COLO829 (cell line): ENCODE measurements at regions not wholly inside any gene's neighbourhood (a gene's known extent, or its start where the extent isn't known, plus 50 kb on each side); places are given as distances from the start of the nearest gene placed in this dataset.
A peak's percentile ranks its signal among the peaks of the same experiment; 100 is the strongest.

ENCODE experiments used
- DNase-seq: peaks from one replicate; pipeline ENCODE4 v3.0.0; 2012; ENCODE audit warnings: low spot score

- DNase-seq, result no peak
These were observed 240.0 kb upstream of the CFAP20DC start for GRCh38 chr3:59289831-59290230.

GRCh38 chr3:59288951-59289350, 239.1 kb upstream of the CFAP20DC start:
- DNase-seq, result no peak

DNA sequence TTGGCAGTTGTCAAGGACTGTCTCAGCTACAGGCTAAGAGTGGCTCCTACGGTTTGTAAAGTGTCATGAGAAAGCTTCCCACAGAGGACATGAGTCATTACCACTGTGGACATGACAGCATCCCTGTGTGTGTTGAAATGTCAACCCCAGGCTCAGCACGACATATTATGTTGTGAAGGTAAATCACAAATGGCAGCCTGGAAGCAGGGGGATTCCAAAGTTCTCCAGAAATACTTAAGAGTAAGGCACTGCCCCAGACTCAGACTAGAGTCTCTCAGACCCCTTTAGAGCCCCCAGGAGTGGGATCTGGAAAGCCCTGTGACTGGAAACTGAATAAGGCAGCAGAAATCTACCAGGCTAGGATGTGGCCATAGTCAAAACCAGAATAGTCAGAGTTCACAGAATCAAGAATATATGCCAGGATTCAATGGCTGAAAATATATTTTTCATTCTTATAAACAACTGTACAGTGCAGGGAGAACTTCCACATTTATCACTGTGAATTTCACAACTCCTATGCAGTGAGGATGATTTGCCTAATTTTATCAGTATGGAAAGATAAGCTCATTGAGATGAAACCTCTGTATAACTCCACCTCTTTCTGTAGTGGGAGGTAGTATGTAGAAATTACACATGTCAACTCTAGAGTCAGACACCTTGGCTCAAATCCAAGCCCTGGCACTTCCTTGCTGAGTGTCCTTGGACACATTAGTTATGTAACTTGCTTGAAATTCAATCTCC, 237.1 kb upstream of the CFAP20DC start:
- no peak for DNase-seq

- DNase-seq, result no peak
These were observed 235.7 kb upstream of the CFAP20DC start for GRCh38 chr3:59285560-59285959.

DNA sequence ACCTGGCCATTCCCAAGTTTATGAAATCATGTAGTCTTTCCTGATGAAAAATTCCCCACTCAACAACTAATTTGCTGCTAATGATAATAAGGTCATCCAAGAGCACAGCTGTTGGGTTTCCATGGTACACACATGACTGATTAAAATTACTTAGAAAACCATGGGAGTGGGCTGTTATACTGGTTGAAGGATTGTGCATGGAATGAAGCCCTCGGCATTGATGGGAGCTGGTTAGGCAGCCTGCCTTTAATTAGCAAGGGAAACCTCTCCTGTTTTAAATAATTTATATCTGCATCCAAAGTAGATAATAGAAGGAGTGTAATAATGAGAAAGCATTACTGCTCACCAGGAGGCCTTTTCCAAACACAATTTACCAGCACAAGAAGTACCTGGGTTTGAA, 235.1 kb upstream of the CFAP20DC start:
- DNase-seq, result no peak

DNA sequence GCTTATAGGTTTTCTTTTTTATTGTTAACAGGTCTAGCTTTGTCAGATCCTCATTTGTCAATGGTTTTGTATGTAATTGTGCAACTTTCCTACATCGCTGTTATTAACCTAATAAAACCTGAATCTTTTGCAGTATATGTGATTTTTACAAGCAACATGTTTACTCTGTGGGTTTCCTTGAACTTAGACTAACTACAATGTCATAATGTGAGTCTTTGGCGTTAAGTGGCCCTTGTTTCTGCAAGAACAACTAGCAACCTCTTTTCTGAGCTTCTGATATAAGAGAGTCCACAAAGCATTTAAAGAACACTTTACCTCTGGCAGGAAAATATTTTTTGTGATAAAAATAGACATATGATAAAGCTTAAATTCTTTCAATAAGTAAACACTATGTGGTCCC, 230.3 kb upstream of the CFAP20DC start:
- DNase-seq, result no peak

GRCh38 chr3:59277816-59278215, 228.0 kb upstream of the CFAP20DC start:
- DNase-seq, result no peak

GRCh38 chr3:59277201-59277600, 227.4 kb upstream of the CFAP20DC start:
- DNase-seq, result no peak

DNA sequence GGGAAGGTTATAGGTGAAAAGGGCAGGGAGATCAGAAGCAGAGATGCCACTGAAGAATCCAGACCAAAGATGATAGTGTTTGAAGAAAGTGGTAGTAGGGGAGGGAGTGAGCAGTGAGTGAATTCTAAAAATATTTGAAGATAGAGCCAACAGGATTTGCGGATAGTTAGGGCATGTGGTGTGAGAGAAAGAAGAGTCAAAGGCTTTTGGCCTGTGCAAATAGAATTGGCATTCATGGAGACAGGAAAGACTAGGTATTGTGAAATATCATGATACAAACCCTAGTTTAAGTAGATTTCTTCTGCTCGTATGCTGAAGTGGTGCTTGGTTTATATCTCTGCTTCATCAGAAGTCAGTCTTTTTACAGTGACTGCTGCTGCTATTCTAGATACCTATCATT, 224.2 kb upstream of the CFAP20DC start:
- DNase-seq, result no peak

GRCh38 chr3:59271971-59272370, 222.1 kb upstream of the CFAP20DC start:
- DNase-seq, result no peak

DNA sequence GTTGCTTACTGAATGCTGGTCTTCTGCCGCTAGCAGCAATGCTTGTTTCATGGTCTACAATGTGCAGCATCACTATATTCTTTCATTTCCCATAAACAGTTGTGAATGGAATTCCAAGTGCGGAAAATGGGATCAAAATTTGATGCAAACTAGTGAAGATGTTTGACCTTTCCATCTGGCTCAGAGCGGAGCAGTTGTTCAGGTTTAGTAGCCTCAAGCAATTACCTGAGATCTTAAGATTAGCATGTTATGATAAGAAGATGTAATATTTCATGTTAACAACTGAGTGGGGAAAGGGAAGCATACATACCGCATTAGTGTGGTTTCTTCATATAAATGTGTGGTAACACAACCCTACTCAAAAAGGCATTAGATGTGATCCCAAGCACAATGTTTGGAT, 221.1 kb upstream of the CFAP20DC start:
- no peak for DNase-seq

DNA sequence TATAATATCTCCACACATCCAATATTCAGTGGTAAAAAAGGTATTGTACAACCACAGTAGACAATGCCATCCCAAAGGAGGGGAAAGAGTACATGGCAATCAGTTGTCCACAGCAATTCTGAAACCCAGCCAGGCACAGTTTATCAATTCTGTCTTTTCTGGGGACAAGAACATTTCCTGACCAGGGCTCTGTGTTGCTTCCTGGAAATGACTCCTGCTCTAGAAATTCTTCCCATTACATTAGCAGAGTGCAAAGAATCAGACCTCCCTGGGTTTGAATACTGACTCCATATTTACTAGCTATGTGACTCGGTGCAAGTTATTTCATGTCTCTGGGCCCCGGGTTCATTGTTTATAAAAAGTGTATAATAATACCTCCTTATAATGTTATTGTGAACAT, 220.4 kb upstream of the CFAP20DC start:
- no peak for DNase-seq

- DNase-seq, result peak; percentile 74
These were observed 218.3 kb upstream of the CFAP20DC start for GRCh38 chr3:59268170-59268569.

DNA sequence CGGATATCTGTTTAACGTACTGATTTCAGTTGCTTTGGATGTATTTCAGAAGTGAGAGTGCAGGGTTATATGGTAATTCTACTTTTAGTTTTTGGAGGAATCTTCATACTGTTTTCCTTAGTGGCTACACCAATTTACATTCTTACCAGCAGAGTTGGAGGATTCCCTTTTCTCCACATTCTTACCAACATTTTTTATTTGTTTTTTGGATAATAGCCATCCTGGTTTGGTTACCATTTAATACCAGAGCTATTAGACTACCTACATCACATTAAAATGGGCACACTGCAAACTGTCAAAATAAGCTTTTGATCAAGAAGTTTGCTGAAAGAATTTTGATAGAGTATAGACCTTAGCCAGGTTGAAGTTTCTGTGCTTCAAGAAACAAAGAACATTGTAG, 217.2 kb upstream of the CFAP20DC start:
- no peak for DNase-seq

- peak; percentile 97 for DNase-seq
These were observed 216.7 kb upstream of the CFAP20DC start for GRCh38 chr3:59266551-59266950.

DNA sequence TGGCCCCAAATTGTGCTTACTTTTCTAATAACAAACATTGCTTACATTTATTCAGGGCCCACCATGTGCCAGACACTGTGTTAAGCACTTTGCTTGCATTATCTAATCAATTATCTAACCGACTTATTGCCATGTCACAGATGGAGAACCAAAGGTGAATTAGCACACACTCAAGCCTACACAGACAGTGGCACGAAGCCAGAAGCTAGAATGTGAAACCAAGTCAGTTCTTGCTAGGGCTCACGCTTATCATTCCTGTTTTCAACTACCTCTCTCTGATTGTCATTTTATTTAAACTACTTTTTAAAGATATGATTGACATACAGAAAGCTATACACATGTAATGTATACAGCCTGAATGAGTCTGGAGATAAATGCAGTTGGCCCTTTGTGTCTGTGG, 215.7 kb upstream of the CFAP20DC start:
- no peak for DNase-seq

DNA sequence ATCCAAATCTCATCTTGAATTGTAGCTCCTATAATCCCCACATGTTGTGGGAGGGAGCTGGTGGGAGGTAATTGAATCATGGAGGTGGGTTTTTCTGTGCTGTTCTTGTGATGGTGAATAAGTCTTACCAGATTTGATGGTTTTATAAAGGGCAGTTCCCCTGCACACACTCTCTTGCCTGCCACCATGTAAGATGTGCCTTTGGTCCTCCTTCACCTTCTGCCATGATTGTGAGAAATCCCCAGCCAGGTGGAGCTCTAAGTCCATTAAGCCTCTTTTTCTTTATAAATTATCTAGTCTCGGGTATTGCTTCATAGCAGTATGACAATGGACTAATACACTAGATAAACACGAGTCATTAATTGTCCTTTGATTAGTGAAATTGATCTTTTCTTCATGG, 214.5 kb upstream of the CFAP20DC start:
- DNase-seq, result no peak

DNA sequence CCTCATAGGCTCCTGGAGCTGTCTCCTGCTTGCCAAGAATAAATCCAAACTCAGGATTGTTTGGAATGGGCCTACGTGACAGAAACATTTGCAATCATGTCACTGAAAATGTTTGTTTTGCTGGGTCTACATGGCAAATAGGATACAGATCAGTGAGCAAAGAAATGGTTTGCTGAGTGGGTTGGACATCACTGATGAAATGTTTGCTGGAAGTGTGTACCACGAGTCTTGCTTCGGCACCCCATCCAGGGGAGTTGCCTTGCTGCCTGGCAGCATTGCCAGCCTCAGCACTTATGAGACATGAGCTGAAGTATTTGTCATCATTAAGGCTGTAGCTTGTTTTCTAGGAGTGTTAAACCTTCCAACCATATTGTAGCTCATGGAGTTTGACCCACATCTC, 213.3 kb upstream of the CFAP20DC start:
- no peak for DNase-seq

GRCh38 chr3:59262076-59262498, 212.3 kb upstream of the CFAP20DC start:
- DNase-seq, result no peak

GRCh38 chr3:59261009-59261408, 211.2 kb upstream of the CFAP20DC start:
- no peak for DNase-seq

- DNase-seq, result no peak
These were observed 208.9 kb upstream of the CFAP20DC start for GRCh38 chr3:59258550-59259260.

DNA sequence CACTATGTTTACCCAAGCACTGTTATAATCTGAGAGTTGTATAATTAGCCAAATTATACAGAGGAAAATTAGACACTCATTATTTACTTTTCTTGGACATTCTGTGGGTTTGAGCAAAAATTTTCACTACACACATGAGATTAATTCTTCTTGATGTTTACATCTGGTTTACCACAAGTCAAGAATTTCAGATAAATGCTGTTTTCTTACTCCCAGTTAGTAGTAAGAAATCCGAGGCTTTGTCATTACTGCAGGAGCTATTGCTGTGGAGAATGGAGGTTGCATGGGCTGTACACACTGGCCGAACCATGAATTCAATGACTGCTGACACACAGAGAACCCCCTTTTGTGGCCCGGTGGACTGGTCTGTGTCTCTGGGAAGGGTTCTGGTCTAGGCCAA, 207.7 kb upstream of the CFAP20DC start:
- DNase-seq, result no peak

GRCh38 chr3:59256230-59256629, 206.4 kb upstream of the CFAP20DC start:
- no peak for DNase-seq

DNA sequence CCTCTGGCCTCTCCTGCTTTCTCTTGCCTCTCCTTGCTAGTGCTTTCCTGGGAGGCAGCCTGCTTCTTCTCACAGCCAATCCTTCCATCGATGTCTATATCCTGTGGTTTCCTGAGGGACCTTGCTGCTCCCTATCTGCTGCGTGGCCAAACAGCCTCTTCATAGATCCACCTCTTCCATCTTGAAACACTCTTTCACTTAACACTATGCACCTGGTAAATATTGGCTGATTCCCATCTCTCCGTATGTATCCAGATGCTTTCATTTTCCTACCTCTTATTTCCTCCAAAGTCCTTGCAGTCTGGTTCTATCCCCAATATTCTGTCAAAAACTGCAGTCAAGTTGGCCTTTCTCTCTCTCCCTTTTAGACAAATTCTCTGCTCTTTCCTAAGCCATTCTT, 205.2 kb upstream of the CFAP20DC start:
- no peak for DNase-seq
